ENCODE measurements at regions not wholly inside any gene's neighbourhood (a gene's known extent, or its start where the extent isn't known, plus 50 kb on each side); places are given as distances from the start of the nearest gene placed in this dataset.

GRCh38 chr12:48280572-48280971 is 70.1 kb downstream of the ZNF641 start:
- TF ChIP-seq CTCF (IDR thresholded peaks at IDR 0.05) = no peak
- no peak for TF ChIP-seq POLR2A (IDR thresholded peaks at IDR 0.05; ENCODE audit: low read depth)
- no peak for TF ChIP-seq EP300 (IDR thresholded peaks at IDR 0.05)

Measured in esophagus muscularis mucosa (tissue), 4 donors.